ENCODE measurements at regions not wholly inside any gene's neighbourhood (a gene's known extent, or its start where the extent isn't known, plus 50 kb on each side); places are given as distances from the start of the nearest gene placed in this dataset.

DNA sequence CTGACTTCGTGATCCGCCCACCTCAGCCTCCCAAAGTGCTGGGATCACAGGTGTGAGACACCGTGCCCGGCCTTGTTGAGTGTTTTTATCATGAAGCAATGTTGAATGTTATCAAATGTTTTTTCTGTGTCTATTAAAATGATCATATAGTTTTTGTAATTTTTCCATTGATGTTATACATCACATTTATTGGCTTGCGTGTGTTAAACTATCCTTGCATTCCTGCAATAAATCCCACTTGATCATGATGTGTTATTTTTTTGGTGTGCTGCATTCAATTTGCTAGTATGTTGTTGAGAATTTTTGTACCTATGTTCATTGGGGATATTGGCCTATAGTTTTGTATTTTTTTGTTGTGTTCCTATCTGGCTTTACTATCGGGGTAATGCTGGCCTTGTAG is 113.1 kb upstream of the PARD3B start:
- TF ChIP-seq, protein P1, sequence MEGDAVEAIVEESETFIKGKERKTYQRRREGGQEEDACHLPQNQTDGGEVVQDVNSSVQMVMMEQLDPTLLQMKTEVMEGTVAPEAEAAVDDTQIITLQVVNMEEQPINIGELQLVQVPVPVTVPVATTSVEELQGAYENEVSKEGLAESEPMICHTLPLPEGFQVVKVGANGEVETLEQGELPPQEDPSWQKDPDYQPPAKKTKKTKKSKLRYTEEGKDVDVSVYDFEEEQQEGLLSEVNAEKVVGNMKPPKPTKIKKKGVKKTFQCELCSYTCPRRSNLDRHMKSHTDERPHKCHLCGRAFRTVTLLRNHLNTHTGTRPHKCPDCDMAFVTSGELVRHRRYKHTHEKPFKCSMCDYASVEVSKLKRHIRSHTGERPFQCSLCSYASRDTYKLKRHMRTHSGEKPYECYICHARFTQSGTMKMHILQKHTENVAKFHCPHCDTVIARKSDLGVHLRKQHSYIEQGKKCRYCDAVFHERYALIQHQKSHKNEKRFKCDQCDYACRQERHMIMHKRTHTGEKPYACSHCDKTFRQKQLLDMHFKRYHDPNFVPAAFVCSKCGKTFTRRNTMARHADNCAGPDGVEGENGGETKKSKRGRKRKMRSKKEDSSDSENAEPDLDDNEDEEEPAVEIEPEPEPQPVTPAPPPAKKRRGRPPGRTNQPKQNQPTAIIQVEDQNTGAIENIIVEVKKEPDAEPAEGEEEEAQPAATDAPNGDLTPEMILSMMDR (IDR thresholded peaks at IDR 0.05): no peak
- TF ChIP-seq EP300 (IDR thresholded peaks at IDR 0.05; ENCODE audit: low read depth) (no peak), POLR2A (IDR thresholded peaks at IDR 0.05) (no peak), POLR2AphosphoS5 (IDR thresholded peaks at IDR 0.05) (no peak)
